Hypothalamus (tissue), 51 donors: ENCODE measurements at regions not wholly inside any gene's neighbourhood (a gene's known extent, or its start where the extent isn't known, plus 50 kb on each side); places are given as distances from the start of the nearest gene placed in this dataset.
A peak's percentile ranks its signal among the peaks of the same experiment; 100 is the strongest.
"Not testable (repeated sequence)": the region's sequence is repeated elsewhere in the genome, so short reads cannot be mapped to it uniquely, and the experiment has no call there.

Experiments
- DNase-seq, 51 donors: peaks; one replicate each; lab custom pipeline; 2025; lab: John Stamatoyannopoulos, UW

- DNase-seq = not testable (repeated sequence)
Measured at GRCh38 chr10:120109725-120110124, 217.2 kb downstream of the SEC23IP start.

DNA sequence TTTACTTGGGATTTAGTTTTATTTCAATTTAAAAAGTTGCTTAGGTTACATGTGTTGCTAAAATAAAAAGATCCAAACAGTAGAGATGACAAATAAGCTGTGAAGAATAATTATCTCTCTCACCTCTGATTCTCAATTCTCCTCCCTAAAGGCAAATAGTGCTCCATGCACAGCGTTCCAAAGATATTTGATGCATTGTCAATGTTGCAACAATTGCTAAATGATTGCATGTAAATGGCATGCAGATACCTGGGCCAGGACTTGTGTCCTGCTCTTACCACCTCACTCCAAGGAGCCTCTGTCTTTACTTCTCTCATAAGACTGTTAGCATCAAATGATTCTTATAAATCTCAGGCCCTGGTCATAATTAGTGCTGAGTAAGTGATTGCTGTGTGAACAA, 217.7 kb downstream of the SEC23IP start:
- no peak for DNase-seq

GRCh38 chr10:120111628-120112027, 219.1 kb downstream of the SEC23IP start:
- no peak for DNase-seq

GRCh38 chr10:120112809-120113208, 220.3 kb downstream of the SEC23IP start:
- no peak for DNase-seq

DNA sequence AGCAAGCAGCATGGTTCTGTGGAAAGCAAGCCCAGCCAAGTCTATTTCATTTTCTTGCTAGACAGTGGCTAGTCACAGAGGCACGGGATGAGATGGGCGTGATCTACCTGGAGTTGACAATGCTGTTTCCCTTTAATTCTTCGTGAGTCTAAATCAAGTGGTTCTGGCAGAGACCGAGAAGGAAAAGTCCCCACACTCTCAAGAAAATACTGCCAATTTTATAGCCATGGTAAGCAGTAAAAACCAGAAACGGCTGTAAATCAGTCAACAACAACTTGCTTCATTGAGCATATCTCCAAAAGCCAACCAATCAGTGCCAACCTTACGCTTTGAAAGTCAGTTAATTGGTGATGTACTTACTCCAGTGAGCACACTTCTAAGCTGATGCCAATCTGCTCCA, 223.4 kb downstream of the SEC23IP start:
- no peak for DNase-seq

GRCh38 chr10:120121768-120122167, 229.2 kb downstream of the SEC23IP start:
- DNase-seq = no peak

- peak in 1 of 51 donors; percentile 1 for DNase-seq
Measured at GRCh38 chr10:120131183-120131582, 238.7 kb downstream of the SEC23IP start.

GRCh38 chr10:120132811-120133210, 240.3 kb downstream of the SEC23IP start:
- no peak for DNase-seq

DNA sequence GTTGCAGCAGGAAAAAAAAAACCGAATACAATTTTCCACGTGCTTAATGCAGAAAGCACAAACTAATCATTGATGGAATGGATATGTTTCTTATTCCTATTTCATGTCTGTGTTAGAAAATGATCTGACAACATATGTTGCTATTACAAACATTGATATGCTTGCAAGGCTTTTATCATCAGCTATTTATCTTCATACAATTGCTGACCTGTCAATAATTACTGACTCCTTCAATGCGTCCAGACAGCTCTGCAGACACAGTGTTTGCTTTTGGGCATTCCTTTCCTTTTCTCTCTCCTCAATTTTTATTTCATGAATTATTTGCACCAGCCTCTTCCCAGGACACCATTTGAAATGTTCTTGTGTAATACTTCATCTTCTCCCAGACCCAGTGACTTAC, 246.2 kb downstream of the SEC23IP start:
- DNase-seq = no peak

DNA sequence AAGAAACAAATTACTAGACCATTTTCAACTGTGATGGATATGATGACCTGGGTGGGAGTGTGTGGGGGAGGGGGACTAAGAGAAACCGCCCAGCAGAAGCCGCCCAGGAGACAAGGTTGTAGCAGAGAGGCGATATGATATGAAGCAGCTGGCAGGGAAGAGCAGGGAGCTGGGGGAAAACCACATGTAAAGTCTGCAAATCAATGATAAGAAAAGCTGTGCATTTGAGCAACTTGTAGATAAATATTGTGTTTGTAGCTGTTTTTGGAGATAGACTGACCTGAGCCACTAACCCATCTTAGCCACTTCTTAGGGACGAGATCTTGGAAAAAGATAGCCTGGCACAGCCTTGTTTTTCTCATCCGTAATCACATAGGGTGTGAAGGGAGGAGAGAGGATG, 252.6 kb downstream of the SEC23IP start:
- DNase-seq = no peak

DNA sequence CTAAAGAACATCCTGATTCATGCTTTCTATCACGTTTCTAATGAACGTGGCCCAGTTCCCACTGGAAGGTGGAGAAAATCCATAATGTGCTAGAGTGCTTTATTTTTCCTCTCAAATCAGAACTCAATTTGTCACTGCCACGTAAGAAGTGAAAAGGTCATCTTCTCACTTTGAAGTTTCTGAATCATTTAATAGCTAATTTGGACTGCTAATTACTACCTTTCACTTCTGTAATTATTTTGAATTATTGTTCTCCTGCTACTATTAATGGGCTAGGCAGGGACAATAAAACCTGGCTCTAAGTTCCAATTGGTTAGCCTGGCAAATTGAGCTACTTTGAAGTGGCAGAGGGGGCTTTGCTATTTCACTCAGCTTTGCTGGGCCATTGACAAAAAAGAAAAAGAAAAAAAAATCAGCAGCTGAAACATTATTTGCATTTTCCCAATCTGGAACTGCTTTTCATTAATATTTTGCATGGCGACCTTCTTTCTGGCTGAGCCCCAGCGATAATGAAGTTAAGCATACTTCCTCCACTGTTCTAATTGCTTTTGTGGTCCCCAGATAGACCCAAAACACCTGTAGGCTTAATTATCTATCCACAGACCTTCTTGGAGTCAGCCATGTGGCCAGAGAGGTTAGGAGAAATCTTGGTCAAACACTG, 264.2 kb downstream of the SEC23IP start:
- DNase-seq = no peak

DNA sequence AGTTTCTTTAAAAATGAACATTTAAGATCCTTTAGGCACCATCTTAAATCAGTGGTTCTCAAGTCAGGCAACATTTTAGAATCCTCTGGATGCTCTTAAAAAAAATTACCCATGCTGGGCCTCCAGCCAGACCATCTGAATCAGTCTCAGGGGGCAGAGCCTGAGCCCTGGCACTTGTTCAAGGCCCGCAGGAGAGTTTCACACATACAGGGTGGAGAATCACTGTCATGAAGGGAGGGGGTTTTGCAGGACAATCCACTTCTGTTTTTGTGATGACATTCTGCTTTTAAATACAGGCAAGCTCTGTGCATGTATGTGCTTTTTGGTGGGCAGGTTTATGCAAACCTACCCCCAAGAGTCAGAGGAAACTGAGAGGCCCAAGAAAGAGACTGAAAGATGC, 268.6 kb downstream of the SEC23IP start:
- DNase-seq = no peak

GRCh38 chr10:120162471-120162870, 269.9 kb downstream of the SEC23IP start:
- DNase-seq = no peak

DNA sequence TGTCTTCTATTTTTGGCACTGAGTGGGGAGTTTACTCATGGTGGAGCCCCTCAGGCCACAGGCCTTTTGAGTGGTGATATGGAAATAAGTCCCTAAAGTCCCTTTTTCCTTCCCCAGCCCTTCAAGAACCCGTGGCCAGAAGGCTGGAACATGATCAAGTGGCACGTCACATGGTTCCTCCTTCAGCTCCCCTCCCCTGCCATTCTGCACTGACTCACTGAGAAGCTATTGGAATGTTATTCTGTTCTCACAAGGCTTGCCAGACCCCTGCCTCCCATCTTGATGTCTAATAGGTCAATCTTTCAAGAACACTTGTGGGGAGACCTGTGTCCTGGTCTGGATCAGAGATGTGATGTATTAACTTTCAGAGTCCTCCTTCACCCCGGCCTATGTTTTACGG, 279.8 kb downstream of the SEC23IP start:
- no peak for DNase-seq

DNA sequence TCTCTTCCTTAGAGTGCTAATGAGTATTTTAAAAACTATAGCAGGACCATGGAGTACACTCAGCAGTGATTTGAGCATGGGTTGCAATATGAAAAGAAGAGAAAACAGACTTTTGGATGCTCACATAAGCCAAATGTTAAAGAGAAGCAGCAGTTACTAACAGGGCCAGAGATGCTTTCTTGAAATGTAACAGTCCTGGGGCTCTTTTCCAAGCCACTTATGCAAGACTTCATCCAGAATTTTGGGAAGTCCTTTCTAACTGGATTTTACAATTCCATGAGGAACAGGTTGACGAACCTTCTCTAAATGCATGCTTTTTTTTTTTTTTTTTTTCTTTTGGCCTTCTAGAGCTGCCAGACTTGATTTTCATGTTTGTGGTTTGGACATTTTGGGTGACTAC, 282.0 kb downstream of the SEC23IP start:
- no peak for DNase-seq

DNA sequence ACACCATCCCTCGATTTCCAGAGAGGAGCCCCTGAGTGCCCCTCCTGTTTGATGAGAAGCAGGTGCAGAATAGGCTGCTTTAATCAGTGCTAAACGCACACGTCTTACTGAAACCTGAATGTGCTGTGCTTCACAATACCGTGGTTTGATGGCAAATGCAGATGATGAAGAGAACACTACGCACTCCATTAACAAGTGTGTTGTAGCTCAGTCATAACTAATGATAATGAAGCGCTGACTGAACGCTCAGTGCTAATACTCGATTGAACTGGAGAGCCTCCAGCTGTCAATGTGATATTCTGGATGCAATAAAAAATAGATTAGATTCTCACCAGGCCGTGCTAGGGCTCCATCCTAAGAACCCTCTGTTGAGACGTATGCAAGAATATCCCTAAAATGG, 279.7 kb upstream of the PLPP4 start:
- DNase-seq = no peak

DNA sequence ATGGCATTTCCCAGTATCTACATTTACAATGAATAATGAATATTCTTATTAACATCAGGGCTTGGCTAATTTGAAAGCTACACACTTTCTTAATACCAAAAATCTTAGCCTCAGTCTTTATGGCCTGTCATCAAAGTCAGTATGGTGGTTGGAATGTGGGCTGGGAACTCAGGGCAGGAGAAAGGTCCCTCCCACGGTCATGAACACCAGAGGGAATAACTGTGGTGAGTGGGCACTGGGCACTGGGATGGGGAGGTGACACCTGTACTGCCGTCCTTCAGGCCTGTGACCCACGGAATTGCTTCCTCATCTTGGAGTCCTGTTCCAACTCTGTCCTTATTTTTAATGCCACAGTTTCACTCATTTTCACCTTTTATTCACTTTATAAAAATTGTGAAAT, 276.9 kb upstream of the PLPP4 start:
- no peak for DNase-seq

GRCh38 chr10:120181154-120181553, 275.9 kb upstream of the PLPP4 start:
- DNase-seq = no peak

- no peak for DNase-seq
Measured at GRCh38 chr10:120182431-120182830, 274.6 kb upstream of the PLPP4 start.

- no peak for DNase-seq
Measured at GRCh38 chr10:120183546-120183945, 273.5 kb upstream of the PLPP4 start.

DNA sequence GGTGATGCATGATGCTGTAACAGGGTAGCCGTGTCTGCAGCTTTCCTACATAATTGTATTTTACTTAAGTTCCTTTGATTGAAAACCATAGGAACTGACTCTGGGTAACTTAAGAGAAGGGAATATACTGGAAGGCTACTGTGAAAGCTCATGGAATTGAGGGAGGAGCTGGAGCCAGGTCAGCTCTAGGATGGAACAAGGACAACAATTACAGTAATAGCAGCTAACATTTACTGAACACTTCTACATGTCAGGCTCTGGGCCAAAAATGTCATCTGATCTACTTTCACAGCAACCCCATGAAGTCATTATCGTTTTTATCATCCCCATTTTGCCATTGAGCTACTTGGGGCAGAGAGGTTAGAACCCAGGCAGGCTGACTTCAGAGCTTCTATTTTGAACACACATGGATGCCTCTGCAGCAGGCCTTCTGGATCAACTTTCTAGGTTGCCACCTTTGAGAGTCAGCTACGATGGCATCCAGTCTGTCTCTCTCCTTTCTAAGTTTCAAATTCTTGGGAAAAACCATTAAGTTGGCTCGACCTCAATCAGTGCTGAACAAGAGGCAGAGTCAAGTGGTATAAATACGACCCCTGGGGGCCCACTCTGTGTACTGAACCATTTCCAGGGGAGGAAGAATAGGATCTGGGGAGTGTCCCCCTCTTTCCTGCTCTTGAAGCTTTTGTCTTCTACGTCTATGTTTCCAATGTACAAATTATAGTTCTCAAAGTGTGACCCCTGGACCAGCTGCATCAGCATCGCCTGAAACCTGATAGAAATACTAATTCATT, 272.3 kb upstream of the PLPP4 start:
- DNase-seq = no peak

DNA sequence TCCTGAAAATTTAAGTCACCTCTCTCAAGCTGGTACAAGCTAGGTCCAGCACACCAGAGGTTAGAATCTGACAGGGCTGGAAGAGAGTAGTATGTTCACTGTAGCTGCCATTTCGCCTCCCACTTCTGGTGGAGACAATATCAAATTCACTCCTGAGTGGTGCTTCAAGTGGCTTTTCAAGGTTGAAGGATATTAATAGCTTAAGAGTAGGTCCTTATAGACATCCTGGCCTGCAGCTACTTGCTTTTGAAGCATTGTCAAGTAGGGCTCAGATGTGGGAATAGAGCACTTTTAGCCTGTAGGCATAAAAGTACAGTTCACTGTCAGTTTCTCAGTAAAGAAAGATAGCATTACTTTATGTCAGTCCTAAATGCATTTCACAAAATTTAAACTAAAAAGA, 270.5 kb upstream of the PLPP4 start:
- DNase-seq = no peak
